Neural crest cell (in vitro differentiated cells): ENCODE measurements at regions not wholly inside any gene's neighbourhood (a gene's known extent, or its start where the extent isn't known, plus 50 kb on each side); places are given as distances from the start of the nearest gene placed in this dataset.
"Not testable (repeated sequence)": the region's sequence is repeated elsewhere in the genome, so short reads cannot be mapped to it uniquely, and the experiment has no call there.

Source experiments
- DNase-seq: peaks from one replicate; pipeline ENCODE4 v3.0.0; 2021; ENCODE audit warnings: low read depth, mixed read lengths, low spot score
- H3K27ac Mint-ChIP-seq: one replicate; pipeline ENCODE4 v1.8.0; 2021; ENCODE audit warnings: mild to moderate bottlenecking, mixed read lengths; ENCODE audit not compliant: unreplicated experiment
- H3K27me3 Mint-ChIP-seq: 2 replicates; pipeline ENCODE4 v1.8.0; 2021; ENCODE audit warnings: low read depth, mild to moderate bottlenecking, mixed read lengths
- H3K36me3 Mint-ChIP-seq: 2 replicates; pipeline ENCODE4 v1.8.0; 2021; ENCODE audit warnings: low read depth, mild to moderate bottlenecking, mixed read lengths
- H3K4me1 Mint-ChIP-seq: 2 replicates; pipeline ENCODE4 v1.8.0; 2021; ENCODE audit warnings: mixed read lengths
- H3K4me3 Mint-ChIP-seq: one replicate; pipeline ENCODE4 v1.8.0; 2021; ENCODE audit warnings: mild to moderate bottlenecking, mixed read lengths
- H3K9me3 Mint-ChIP-seq: 2 replicates; pipeline ENCODE4 v1.8.0; 2021; ENCODE audit warnings: mixed read lengths
- TF ChIP-seq, protein P1 (sequence below): fragments of 200-600 bp; sonication (generic); conservative IDR thresholded peaks from 2 replicates; pipeline ENCODE4 v1.5.0; 2021; ENCODE audit warnings: antibody characterized with exemption, mild to moderate bottlenecking

DNA sequence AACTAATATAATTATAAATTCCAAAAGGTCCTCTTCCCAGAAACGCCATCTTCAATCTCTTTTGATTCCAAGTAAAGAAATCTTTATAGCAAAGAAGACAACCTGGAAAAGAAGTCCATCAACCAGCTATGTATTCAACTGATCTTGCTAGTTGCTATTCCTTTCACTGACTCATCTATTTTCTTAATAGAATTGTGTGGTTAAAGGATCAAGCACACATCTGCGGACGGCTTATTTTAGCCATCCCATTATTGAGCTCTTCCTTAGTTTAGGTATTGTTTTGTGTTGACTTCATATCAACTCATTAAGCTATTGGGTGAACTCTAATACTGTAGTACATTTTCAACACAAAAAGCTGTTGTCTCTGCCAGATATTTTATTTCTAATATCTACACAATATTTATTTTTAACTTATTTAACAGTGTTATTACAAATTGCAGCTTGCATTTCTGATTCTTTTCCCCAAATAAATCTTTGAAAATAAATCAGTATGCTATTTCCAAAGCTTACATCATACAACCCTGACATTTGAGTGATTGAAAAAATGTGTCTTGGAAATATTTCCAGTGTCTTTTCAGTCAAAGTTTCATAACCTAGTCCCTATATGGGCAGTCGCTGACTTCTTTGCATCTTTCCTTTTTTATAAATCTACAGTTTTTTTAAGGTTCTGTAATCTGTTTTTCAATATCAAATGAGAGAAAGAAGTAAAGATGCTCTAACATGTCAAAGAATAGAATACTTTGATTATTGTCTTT lies 158.8 kb upstream of the SPRY2 start:
- no peaks in the 10 kb centered on the region for H3K4me1 Mint-ChIP-seq
- no peak overlapping the region for H3K27ac Mint-ChIP-seq
- no peak for DNase-seq
- peaks cover 3% of the 10 kb centered on the region for H3K9me3 Mint-ChIP-seq
- no peak overlapping the region for H3K4me3 Mint-ChIP-seq
- no peaks in the 10 kb centered on the region for H3K36me3 Mint-ChIP-seq
- no peaks in the 10 kb centered on the region for H3K27me3 Mint-ChIP-seq
- TF ChIP-seq, protein P1, sequence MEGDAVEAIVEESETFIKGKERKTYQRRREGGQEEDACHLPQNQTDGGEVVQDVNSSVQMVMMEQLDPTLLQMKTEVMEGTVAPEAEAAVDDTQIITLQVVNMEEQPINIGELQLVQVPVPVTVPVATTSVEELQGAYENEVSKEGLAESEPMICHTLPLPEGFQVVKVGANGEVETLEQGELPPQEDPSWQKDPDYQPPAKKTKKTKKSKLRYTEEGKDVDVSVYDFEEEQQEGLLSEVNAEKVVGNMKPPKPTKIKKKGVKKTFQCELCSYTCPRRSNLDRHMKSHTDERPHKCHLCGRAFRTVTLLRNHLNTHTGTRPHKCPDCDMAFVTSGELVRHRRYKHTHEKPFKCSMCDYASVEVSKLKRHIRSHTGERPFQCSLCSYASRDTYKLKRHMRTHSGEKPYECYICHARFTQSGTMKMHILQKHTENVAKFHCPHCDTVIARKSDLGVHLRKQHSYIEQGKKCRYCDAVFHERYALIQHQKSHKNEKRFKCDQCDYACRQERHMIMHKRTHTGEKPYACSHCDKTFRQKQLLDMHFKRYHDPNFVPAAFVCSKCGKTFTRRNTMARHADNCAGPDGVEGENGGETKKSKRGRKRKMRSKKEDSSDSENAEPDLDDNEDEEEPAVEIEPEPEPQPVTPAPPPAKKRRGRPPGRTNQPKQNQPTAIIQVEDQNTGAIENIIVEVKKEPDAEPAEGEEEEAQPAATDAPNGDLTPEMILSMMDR: no peak

GRCh38 chr13:80498433-80498832 lies 157.5 kb upstream of the SPRY2 start:
- no peaks in the 10 kb centered on the region for H3K36me3 Mint-ChIP-seq
- DNase-seq: no peak

GRCh38 chr13:80497978-80498377 lies 157.1 kb upstream of the SPRY2 start:
- Mint-ChIP-seq H3K27ac (no peak overlapping the region), H3K4me3 (no peak overlapping the region), H3K27me3 (no peaks in the 10 kb centered on the region), H3K4me1 (no peaks in the 10 kb centered on the region), H3K36me3 (no peaks in the 10 kb centered on the region), H3K9me3 (peaks cover 3% of the 10 kb centered on the region)
- TF ChIP-seq, protein P1: no peak
- DNase-seq: no peak

More at GRCh38 chr13:80498433-80498832, 157.5 kb upstream of the SPRY2 start:
- no peak overlapping the region for H3K27ac Mint-ChIP-seq
- peaks cover 3% of the 10 kb centered on the region for H3K9me3 Mint-ChIP-seq
- H3K4me1 Mint-ChIP-seq: no peaks in the 10 kb centered on the region
- H3K4me3 Mint-ChIP-seq: no peak overlapping the region
- TF ChIP-seq, protein P1: no peak
- no peaks in the 10 kb centered on the region for H3K27me3 Mint-ChIP-seq

GRCh38 chr13:80497439-80497838 lies 156.5 kb upstream of the SPRY2 start:
- H3K9me3 Mint-ChIP-seq: peaks cover 2% of the 10 kb centered on the region
- no peaks in the 10 kb centered on the region for H3K36me3 Mint-ChIP-seq
- no peaks in the 10 kb centered on the region for H3K27me3 Mint-ChIP-seq
- no peak for DNase-seq
- no peaks in the 10 kb centered on the region for H3K4me1 Mint-ChIP-seq
- H3K4me3 Mint-ChIP-seq: no peak overlapping the region
- H3K27ac Mint-ChIP-seq: no peak overlapping the region
- TF ChIP-seq, protein P1: no peak

DNA sequence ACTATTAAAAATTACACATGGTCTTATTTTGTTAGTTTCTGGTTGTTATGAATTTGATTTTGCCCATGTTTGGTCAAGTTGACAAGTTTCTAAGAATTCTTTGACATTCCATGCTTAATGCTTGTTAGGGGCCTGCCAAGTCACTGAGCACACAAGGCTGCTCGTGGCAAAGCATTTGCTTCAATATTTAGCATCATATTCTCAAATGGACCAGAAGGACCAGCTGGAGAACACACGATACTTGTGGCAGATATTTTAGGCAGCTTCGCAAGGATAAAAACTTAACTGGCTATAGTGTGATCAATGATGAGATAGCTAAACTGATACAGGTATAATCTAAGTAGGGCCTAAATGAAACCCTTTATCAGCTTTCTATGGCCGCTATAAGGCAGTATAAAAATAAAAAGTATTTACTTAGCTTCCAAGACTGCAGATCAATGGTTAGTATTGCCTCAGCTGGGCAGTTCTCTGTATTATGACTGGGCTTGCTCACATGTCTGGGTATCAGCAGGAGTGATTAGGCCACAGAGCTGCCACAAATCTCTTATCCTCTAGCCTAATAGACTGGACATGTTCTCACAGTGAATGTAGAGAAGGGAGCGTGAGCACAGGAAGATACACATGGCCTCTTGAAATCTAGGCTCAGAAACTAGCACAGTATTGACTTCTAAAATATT lies 155.9 kb upstream of the SPRY2 start:
- H3K27me3 Mint-ChIP-seq: no peaks in the 10 kb centered on the region
- TF ChIP-seq, protein P1: no peak
- DNase-seq: no peak
- H3K9me3 Mint-ChIP-seq: no peaks in the 10 kb centered on the region
- H3K36me3 Mint-ChIP-seq: no peaks in the 10 kb centered on the region
- H3K4me1 Mint-ChIP-seq: no peaks in the 10 kb centered on the region
- H3K27ac Mint-ChIP-seq: no peak overlapping the region
- no peak overlapping the region for H3K4me3 Mint-ChIP-seq

GRCh38 chr13:80490491-80490943 lies 149.6 kb upstream of the SPRY2 start:
- H3K27ac Mint-ChIP-seq, DNase-seq, H3K4me1 Mint-ChIP-seq: not testable (repeated sequence)

More at GRCh38 chr13:80490491-80490943, 149.6 kb upstream of the SPRY2 start:
- H3K4me3 Mint-ChIP-seq, H3K36me3 Mint-ChIP-seq, H3K9me3 Mint-ChIP-seq, H3K27me3 Mint-ChIP-seq: not testable (repeated sequence)
